ENCODE measurements at regions not wholly inside any gene's neighbourhood (a gene's known extent, or its start where the extent isn't known, plus 50 kb on each side); places are given as distances from the start of the nearest gene placed in this dataset.

- TF ChIP-seq, protein P1, sequence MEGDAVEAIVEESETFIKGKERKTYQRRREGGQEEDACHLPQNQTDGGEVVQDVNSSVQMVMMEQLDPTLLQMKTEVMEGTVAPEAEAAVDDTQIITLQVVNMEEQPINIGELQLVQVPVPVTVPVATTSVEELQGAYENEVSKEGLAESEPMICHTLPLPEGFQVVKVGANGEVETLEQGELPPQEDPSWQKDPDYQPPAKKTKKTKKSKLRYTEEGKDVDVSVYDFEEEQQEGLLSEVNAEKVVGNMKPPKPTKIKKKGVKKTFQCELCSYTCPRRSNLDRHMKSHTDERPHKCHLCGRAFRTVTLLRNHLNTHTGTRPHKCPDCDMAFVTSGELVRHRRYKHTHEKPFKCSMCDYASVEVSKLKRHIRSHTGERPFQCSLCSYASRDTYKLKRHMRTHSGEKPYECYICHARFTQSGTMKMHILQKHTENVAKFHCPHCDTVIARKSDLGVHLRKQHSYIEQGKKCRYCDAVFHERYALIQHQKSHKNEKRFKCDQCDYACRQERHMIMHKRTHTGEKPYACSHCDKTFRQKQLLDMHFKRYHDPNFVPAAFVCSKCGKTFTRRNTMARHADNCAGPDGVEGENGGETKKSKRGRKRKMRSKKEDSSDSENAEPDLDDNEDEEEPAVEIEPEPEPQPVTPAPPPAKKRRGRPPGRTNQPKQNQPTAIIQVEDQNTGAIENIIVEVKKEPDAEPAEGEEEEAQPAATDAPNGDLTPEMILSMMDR (IDR thresholded peaks at IDR 0.05): no peak
- peak; percentile 95 for TF ChIP-seq POLR2A (IDR thresholded peaks at IDR 0.05)
- peaks cover 0 to 42% (median 15%) of the 10 kb centered on the region in 4 donors for H3K4me1 ChIP-seq
- DNase-seq (peak; percentile 99 to 100 (median 99)), ATAC-seq (peak; percentile 89 to 94 (median 92))
- H3K36me3 ChIP-seq: no peaks in the 10 kb centered on the region
- H3K4me3 ChIP-seq: no peak overlapping the region
- WGBS (ENCODE audit: insufficient coverage, low coverage, low lambda C conversion rate, missing lambda C conversion rate): 18% methylated on average over 13 of the region's 25 CpGs
- H3K9me3 ChIP-seq: peaks cover 0 to 4% (median 0%) of the 10 kb centered on the region in 4 donors
- H3K27me3 ChIP-seq: no peaks in the 10 kb centered on the region
- intact Hi-C loops (cut with DNase I): no loop called here
- peak overlapping the region; percentile 96 to 97 (median 97) for H3K27ac ChIP-seq
Observed at GRCh38 chr20:50415516-50416268, 94.5 kb upstream of the PTPN1 start.

DNA sequence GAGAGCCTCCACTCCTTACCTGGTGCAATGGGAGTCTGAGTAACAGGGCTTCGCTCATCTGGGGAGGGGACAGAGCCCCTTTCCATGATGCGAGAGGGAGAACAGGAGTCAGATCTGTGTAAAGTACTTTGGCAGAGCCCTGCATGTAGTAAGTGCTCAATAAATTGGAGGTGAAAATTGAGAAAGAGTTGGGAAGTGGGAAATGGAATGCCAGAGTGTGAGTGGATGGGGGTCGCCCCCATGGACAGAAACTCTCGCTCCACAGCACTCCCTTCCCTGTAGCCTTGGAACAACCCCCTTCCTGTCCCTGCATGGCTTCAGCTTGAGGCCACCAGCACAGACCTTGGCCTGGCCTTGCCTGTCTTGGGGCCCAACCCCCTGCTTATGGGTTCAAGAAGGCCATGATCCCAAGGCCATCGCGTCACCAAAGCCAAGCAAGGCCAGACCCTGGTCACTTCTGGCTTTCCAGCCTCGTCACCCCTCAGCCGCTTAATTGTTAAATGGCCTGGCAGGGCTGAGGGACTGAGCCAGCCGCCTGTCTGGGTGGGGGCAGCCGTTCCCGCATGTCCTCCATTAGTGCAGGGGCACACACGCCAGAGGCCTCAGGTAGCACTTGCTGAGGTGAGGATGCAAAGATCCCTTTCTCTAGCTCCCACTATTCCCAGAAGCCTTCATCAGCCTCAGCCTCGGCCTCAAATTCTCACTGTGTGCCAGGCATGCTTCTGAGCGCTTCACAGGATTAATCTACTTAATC lies 93.7 kb upstream of the PTPN1 start:
- no peaks in the 10 kb centered on the region for H3K27me3 ChIP-seq
- WGBS (ENCODE audit: insufficient coverage, low coverage, low lambda C conversion rate, missing lambda C conversion rate): 62% methylated on average over 8 of the region's 14 CpGs
- H3K27ac ChIP-seq: peak overlapping the region; percentile 96 to 97 (median 97)
- ATAC-seq (peak in 1 of 4 donors; percentile 1), DNase-seq (no peak)
- H3K36me3 ChIP-seq: no peaks in the 10 kb centered on the region
- intact Hi-C loops (cut with DNase I): no loop called here
- H3K9me3 ChIP-seq: peaks cover 0 to 4% (median 0%) of the 10 kb centered on the region in 4 donors
- TF ChIP-seq, protein P1 (IDR thresholded peaks at IDR 0.05): no peak
- no peak for TF ChIP-seq POLR2A (IDR thresholded peaks at IDR 0.05)
- H3K4me3 ChIP-seq: no peak overlapping the region
- peaks cover 0 to 42% (median 15%) of the 10 kb centered on the region in 4 donors for H3K4me1 ChIP-seq

DNA sequence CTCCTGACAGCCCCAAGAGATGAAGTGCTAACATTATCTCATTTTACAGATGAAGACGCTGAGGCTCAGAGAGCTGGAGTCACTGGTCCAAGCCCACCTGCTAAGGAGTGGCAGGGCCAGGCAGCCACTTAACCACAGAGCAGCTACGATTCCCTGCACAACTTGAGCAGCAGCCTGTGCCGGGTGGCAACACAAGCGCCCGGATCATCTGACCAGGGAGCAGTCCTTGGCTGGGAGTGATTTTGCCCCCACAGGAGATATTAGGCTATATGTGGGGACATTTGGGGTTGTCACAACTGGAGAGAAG lies 93.2 kb upstream of the PTPN1 start:
- no peak overlapping the region for H3K4me3 ChIP-seq
- no peaks in the 10 kb centered on the region for H3K27me3 ChIP-seq
- intact Hi-C loops (cut with DNase I): no loop called here
- WGBS (ENCODE audit: insufficient coverage, low coverage, low lambda C conversion rate, missing lambda C conversion rate): 82% methylated on average over 4 of the region's 5 CpGs
- no peak for TF ChIP-seq POLR2A (IDR thresholded peaks at IDR 0.05)
- TF ChIP-seq, protein P1 (IDR thresholded peaks at IDR 0.05): no peak
- DNase-seq: no peak
- peaks cover 0 to 4% (median 0%) of the 10 kb centered on the region in 4 donors for H3K9me3 ChIP-seq
- peak overlapping the region; percentile 96 to 97 (median 97) for H3K27ac ChIP-seq
- peaks cover 0 to 42% (median 15%) of the 10 kb centered on the region in 4 donors for H3K4me1 ChIP-seq
- ATAC-seq: no peak
- no peaks in the 10 kb centered on the region for H3K36me3 ChIP-seq

- Histone ChIP-seq H3K9me3 (peaks cover 0 to 4% (median 0%) of the 10 kb centered on the region in 4 donors), H3K27ac (peak overlapping the region in 1 of 3 donors; percentile 96), H3K4me1 (peaks cover 0 to 42% (median 15%) of the 10 kb centered on the region in 4 donors), H3K4me3 (no peak overlapping the region), H3K36me3 (no peaks in the 10 kb centered on the region), H3K27me3 (no peaks in the 10 kb centered on the region)
- ATAC-seq (no peak), DNase-seq (no peak)
- intact Hi-C loops (cut with DNase I): no loop called here
- WGBS (ENCODE audit: insufficient coverage, low coverage, low lambda C conversion rate, missing lambda C conversion rate): 78% methylated on average over 5 of the region's 6 CpGs
- no peak for TF ChIP-seq POLR2A (IDR thresholded peaks at IDR 0.05)
- TF ChIP-seq, protein P1 (IDR thresholded peaks at IDR 0.05): no peak
Observed at GRCh38 chr20:50417484-50418235, 92.5 kb upstream of the PTPN1 start.

Measured in right lobe of liver (tissue), 6 donors.